Pulmonary artery endothelial cell (primary cell): ENCODE measurements at regions not wholly inside any gene's neighbourhood (a gene's known extent, or its start where the extent isn't known, plus 50 kb on each side); places are given as distances from the start of the nearest gene placed in this dataset.
A peak's percentile ranks its signal among the peaks of the same experiment; 100 is the strongest.
"Not testable (repeated sequence)": the region's sequence is repeated elsewhere in the genome, so short reads cannot be mapped to it uniquely, and the experiment has no call there.

Experiments used
- DNase-seq: peaks from one replicate; pipeline ENCODE4 v3.0.0-alpha.2; 2011; ENCODE audit warnings: low read depth, low spot score

DNA sequence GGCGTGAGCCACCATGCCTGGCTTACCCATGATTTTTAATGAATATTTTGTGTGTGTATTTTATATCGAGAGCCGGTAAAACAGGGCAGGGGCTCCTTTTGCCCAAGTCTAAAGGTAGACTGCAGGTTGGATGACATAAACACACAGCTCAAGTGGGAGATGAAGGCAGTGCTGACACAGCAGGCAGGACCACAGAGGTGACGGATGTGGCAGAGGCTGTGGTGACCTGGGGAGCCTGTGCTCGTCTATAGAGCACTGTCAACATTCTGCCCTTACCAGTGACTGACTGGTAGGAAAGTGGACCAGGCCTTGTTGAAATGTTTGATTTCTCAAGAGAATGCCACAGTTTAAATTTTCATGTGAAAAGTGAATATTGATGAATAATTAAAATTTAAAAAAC lies 137.5 kb downstream of the ZFP64 start:
- DNase-seq: no peak

- no peak for DNase-seq
These were observed 142.4 kb downstream of the ZFP64 start for GRCh38 chr20:52049001-52049731.

GRCh38 chr20:52047811-52048764 lies 143.5 kb downstream of the ZFP64 start:
- no peak for DNase-seq

- no peak for DNase-seq
These were observed 149.6 kb downstream of the ZFP64 start for GRCh38 chr20:52041966-52042365.

DNA sequence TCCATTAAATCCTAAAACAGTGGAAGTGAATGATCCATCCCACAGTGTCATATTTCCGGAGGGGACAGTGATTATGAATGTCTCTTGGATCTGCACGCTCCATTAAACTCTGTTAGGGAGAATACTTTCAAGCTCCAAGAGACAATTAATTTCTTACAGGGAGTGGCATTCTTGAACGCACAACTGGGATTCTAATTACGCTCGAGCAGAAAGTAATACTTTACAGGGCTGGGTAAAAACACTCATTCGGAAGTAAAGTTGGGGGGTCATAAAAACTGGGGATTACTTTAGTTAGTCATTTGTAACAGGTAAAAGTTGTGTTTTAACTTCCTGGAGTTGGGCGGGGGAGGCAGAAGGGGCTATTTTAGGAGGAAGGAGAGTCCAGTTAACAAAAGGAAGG lies 151.8 kb downstream of the ZFP64 start:
- DNase-seq: no peak

GRCh38 chr20:52038632-52039031 lies 152.9 kb downstream of the ZFP64 start:
- DNase-seq: not testable (repeated sequence)

GRCh38 chr20:52037370-52037769 lies 154.2 kb downstream of the ZFP64 start:
- DNase-seq: no peak

- no peak for DNase-seq
These were observed 155.6 kb downstream of the ZFP64 start for GRCh38 chr20:52035977-52036376.

- no peak for DNase-seq
These were observed 156.1 kb downstream of the ZFP64 start for GRCh38 chr20:52035498-52035897.

- DNase-seq: no peak
These were observed 157.0 kb downstream of the ZFP64 start for GRCh38 chr20:52034581-52034980.

DNA sequence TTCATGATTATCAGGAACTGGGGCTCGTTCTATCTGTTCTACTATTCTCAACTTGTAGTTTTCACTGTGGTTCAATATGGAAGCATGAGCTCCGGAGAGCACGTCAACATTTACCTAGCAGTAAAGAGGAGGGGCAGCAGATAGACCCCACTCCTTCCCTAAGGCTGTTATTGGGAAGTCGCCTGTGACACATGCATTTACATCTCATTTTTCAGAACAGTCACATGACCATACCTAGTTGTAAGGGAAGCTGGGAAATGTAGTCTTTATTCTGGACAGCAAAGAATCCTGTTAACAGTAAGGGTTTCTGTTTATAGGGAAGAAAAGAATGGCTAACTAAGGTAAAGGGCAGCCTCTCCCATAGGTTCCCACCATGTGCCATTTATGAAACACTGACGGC lies 158.3 kb downstream of the ZFP64 start:
- DNase-seq: no peak

- DNase-seq: not testable (repeated sequence)
These were observed 159.3 kb downstream of the ZFP64 start for GRCh38 chr20:52032304-52032683.

DNA sequence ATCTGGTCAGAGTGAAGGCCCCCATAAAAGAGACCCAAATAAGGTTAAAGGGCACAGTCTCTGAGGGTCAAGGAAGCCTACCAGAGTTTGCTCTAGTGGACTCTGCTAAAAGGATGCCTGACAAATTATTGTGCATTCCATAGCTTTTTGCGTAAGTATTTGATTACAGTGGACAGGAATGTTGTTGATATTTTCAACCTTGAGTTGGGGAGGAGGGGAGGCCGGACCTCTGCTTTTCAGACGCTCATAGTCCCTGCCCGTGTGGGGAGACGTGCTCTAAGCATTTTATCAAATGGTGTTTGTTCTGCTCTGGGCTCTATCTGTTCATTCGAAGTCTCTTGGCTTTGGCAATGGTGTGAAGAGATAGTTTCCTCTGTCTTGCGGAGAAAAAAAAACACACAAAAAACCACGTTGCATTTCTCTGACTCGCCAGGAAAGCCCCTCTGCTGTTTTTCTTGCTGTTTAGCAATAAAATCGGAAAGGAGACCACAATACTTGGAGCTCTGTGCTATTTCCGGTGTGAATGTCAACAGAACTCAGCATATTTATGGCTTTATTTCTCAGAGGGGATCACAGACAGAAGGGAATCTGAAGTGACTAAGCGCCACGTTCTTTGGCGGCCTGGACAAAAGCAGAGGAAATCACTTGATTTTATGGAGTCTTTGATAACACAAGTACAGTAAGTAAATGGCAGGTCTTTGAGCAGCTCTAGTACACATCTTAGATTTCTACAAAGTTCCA lies 159.8 kb downstream of the ZFP64 start:
- DNase-seq: peak; percentile 78

DNA sequence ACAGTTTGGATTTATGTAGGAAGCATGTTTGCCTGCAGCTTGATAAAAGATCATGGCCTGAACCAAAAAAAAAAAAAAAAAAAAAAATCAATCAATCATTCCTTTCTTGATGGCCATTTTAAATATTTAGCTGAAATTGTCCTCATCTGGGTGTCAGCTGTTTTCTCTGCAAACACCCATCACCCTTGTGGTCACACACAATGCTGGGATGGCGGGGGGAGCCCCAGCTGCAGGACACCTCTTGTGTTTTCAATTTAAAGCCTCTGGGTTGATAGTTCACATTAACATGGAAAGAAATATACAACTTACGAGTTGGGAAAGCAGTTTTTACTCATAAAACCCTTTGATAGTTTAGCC lies 160.4 kb downstream of the ZFP64 start:
- no peak for DNase-seq

GRCh38 chr20:52029129-52029528 lies 162.4 kb downstream of the ZFP64 start:
- DNase-seq: not testable (repeated sequence)

GRCh38 chr20:52025938-52026337 lies 165.6 kb downstream of the ZFP64 start:
- DNase-seq: no peak

- DNase-seq: no peak
These were observed 172.3 kb downstream of the ZFP64 start for GRCh38 chr20:52019313-52019712.

DNA sequence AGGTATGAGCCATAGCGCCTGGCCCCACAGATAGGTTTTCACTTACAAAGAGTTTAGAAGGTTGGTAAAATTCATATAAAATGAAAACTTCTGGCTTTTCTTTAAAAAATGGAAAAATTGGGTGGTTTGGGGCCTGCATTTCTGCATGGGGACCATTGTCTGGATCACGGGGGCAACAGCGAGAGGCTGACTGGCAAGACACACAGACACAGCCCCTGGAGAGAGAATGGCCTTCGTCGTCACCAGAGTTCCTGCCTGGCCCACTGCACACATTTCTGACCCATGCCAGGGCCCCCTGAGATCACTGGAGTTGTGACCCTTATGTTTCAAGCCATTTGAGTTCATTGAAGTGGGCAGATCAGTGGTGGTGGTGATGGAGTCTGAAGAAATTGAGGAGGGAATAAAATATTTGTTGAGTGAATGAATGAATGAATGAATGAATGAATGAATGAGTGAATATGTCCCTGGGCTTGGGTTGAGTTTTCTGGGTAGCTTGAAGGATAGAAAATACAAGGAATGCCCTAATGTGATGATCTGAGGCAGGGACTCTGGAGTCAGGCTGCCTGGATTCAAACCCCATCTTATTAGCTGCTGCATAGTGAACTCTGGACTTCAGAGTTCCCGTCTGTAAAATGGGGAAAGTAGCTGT lies 173.8 kb downstream of the ZFP64 start:
- DNase-seq: no peak

DNA sequence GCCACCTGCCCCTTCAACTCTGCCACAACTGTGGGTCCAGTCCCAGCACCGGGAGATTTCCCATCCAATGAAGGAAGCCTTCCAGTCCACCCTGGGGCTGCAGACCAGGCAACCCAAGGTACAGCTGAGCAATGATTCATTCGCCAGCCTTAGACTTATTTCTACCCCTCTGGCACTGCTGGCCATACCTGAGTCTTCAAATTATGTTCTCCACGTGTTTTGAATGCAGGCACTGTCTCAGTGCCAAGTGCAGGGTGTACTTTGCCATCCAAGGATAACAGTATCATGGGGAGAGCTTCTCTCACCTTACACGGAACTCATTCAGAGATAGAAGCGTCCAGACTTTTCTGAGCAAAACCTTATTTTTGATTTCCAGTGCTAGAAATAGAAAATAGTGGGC lies 175.6 kb downstream of the ZFP64 start:
- DNase-seq: no peak

GRCh38 chr20:52015155-52015554 lies 176.4 kb downstream of the ZFP64 start:
- no peak for DNase-seq

GRCh38 chr20:52012079-52012478 lies 179.5 kb downstream of the ZFP64 start:
- DNase-seq: no peak

DNA sequence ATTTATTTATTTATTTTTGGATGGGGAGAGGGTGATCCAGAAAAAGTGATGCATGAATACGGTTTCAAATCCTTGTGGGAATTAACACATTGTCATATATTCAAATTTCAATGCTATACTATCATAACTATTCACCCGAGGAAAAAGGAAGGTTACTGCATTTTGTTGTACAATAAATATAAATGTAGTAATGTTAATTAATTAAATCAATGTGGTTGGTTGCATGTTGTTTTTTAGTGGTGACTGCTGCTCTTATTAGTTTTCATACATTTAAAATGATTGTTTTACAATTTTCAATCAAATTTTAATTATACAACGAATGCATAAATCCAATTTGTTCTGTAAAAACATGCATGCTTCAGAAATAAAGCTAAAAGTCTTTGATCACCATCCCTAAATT lies 180.5 kb downstream of the ZFP64 start:
- DNase-seq: no peak
